ENCODE measurements at regions not wholly inside any gene's neighbourhood (a gene's known extent, or its start where the extent isn't known, plus 50 kb on each side); places are given as distances from the start of the nearest gene placed in this dataset.
"Not testable (repeated sequence)": the region's sequence is repeated elsewhere in the genome, so short reads cannot be mapped to it uniquely, and the experiment has no call there.

DNA sequence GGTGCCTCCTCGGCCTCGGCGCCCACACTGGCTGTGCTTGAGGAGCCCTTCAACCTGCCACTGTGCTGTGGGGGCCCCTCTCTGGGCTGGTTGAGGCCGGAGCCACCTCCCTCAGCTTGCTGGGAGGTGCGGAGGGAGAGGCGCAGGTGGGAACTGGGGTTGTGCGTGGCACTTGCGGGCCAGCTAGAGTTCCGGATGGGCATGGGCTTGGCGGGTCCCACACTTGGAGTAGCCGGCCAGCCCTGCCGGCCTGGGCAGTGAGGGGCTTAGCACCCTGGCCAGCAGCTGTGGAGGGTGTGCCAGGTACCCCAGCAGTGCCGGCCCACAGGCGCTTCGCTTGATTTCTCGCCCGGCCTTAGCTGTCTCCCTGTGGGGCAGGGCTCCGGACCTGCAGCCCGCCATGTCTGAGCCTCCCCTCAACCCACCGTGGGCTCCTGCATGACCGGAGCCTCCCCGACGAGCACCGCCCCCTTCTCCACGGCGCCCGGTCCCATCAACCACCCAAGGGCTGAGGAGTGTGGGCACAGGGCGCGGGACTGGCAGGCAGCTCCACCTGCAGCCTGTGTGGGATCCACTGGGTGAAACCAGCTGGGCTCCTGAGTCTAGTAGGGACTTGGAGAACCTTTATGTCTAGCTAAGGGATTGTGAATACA is 723.8 kb downstream of the DIAPH3 start:
- DNase-seq = no peak

DNA sequence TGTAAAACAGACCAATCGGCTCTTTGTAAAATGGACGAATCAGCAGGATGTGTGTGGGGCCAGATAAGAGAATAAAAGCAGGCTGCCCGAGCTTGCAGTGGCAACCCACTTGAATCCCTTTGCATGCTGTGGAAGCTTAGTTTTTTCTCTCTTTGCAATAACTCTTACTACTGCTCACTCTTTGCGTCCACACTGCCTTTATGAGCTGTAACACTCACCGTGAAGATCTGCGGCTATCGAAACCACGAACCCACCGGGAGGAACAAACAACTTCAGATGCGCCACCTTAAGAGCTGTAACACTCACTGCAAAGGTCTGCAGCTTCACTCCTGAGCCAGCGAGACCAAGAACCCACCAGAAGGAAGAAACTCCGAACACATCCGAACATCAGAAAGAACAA is 722.7 kb downstream of the DIAPH3 start:
- not testable (repeated sequence) for DNase-seq

DNA sequence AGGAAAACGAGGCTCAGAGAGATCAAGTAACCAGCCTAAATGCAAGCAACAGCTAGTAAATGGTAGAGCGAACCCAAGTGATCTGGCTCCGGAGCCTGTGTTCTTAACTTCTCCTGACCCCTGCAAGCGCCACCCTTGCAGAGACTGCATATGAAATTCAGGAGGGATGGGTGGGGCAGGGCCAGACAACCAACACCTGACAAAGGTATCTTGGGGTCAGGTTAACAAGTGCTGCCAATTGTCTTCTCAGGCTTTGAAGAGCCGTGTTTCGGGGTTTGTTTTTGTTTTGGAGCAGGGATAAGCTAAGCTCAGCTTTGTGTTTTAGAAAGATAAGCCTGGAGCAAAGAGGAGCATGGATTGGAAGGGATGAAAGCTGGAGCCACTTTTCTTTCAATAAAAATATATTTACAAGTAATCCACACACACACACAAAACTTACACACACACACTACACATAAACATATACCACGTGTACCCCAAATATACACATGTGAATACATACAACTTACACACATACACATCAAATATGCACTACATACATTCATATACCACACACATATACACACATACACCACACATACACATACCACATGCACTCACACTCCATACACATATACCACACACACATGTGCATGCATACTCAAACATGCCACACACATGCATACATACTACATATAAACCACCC is 722.0 kb downstream of the DIAPH3 start:
- no peak for DNase-seq

DNA sequence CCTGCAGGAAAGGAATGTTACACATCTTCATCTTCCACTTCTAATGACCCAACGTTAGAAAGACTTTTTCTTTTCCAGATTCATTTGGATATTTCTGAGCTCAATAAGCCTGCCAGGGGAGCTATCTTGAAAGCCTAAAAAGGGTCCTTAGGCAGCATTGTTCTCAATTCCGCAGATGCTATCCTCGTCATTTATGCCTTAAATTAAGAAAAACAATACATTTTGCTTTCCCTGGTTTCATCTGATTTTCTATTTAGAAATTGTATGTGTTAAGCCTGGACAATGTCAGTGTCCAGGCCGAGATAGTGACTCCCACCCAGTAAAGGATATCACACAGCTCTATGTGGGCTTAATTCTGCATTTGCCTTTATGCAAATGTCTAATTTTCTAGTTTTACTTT is 721.3 kb downstream of the DIAPH3 start:
- no peak for DNase-seq

DNA sequence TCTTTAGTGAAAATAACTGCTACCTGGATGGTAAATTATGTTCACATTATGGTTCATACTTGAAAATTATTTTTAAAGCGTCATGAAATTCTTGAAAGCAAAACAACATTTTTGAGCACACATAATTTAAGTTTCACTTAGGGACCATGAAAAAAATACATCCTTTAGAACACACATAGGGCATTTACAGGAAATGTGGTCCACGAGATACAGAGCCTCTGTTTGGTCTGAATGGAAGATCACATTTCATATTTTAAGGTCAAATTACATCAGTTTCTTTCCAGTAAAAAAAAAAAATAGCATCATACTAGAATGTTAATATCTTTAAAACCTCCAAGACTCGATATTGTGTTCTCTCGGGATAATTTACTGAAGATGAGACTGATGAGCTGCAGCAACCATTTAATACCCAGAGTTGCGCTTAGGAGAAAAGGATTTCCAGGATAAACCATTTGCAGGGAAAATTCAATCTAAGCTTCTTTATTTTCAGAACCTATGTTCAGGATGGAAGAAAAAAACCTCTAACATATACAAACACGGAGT is 720.7 kb downstream of the DIAPH3 start:
- DNase-seq = no peak

DNA sequence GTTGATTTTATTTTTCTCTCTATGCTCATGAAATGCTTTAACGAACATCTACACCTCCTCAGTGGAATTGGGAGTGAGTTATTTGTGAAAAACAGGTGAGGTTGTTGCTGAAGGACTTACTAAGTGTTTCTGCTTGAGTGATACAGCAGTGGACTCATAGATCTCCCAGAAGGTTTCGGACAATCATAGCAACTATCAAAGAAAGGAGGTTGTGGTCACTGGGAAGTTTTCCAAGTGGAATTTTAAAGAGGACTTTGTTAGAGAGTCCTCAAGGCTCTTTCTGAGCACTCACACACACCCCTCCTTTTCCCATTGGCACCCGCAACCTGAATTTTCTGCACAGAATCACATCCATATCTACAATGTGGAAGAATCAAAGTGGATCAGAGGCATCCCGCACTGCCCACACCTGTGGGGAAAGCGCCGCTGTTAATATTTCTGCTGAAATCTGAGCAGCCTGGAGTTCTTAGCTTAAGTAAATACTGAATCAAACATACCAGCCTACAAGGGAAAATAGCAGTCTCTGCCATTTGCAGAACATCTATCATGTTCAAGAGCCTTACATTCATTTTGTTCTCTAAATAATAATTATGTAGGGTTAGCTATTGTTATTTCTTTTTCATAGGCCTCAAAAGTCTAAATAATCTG is 719.4 kb downstream of the DIAPH3 start:
- DNase-seq = no peak

DNA sequence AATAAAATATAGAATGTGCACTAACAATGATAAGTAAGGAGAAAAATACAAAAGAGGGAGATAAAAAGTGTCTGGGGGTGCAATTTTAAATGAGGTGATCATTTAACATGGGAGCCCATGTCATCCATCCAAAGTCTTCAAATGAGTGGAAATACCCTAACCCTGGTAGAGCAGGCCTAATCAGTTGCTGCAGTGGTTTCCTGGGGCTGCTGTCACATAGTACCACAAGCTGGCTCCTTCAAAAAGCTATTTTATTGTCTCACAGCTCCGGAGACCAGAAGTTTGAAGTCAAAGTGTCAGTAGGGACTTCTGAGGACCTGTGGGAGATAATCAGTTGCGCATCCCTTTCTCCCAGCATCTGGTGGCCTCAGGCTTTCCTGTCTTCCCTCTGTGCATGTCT is 717.9 kb downstream of the DIAPH3 start:
- no peak for DNase-seq

DNA sequence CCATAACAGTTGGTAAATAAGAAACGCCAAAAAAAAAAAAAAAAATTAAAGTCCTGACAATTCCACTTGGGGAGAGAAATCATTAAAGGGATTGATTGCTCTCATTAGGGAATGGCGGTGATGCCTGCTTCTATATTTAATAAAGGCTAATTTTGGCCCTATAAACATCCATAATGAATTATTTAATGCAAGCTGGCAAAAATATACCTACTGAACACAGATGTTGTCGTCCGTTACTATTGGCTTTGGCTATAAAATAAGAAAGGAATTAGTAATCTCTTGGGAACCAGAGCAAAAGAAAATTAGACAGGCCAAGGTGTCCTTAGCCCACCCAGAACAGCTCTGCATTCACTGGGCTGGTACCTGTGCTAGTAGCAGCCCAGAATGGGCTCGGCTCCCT is 717.3 kb downstream of the DIAPH3 start:
- no peak for DNase-seq

DNA sequence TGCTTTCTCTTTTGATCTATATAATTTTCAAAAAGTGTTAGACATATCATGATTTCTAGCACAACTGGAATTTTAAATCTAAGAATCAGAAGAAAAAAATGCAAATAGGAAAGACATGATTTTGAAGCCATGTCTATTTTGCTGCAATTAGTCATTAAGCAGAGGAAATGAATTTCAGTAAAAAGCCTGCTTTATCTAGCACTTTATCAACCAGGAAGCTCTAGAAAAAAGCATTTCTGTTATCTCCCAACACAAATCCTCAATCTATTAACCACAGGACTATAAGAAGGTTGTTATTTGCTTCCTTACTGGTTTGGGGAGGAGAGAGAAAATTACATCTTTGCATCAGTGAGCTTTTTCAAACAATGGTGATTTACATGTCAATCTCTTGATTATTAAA is 716.7 kb downstream of the DIAPH3 start:
- DNase-seq = no peak

DNA sequence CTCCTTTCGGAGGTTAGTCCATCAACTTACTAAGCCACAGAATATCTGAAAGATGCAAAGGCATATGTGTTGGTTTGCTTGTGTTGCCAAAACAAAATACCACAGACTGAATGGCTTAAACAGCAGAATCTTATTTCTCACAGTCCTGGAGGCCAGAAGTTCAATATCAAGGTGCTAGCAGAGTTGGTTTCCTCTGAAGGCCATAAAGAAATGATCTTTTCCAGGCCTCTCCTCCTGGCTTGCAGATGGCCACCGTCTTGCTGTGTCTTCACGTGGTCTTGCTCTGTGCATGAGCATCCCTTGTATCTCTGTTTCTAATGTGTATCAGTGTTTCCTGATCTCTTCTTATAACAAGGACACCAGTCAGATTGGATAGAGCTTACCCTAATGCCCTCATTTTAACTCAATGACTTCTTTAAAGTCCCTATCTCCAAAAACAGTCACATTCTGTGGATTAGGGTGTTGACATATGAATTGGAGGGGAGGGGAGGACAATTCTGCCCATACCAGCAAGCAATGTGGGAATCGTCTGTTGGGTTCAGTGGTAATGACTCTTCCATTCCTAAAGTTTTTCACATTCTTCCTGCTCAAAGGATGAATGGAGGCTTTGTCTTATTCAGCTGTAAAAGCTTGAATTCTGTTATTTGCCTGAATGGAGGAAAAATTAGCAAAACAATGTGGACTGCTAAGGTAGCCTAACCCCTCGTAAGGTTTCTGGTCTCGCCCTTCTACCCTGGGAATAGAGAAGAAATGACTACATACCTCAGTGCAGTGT is 715.7 kb downstream of the DIAPH3 start:
- no peak for DNase-seq

DNA sequence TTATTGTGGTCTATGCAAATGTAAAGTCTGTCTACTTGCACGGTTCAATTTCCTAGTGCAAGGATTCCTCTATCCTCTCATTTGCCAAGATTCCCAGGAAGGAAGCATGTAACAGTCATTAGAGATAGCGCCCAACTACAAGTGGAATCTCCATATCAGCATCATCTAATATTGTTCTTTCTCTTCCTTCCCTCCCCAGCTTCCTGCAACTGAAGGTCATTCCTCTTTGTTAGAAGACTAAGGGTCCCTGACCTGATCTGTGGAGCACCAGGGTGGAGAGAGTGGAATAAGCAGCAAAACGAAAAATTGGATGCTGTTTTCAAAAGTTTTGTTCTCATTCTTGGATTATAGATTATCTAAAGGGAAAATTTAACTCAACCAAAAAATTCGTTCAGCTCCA is 714.0 kb downstream of the DIAPH3 start:
- no peak for DNase-seq

DNA sequence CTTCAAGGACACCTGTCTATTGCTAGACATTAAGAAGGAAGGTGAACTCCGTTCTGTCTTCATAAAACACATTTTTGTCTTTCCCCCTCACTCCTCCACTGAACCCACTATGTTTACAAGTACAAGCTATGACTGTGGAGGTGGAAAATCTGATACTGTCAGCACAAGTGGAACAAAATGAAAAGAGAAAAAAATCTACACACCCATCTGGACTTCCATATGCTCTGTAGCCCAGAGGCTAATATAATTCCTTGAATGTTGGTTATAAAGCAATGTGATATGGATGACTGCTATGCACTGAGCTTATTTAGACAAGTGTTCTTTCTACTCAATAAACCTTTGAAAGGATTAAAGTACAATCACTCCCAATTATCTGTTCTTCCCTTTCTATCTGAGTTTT is 713.5 kb downstream of the DIAPH3 start:
- DNase-seq = no peak

DNA sequence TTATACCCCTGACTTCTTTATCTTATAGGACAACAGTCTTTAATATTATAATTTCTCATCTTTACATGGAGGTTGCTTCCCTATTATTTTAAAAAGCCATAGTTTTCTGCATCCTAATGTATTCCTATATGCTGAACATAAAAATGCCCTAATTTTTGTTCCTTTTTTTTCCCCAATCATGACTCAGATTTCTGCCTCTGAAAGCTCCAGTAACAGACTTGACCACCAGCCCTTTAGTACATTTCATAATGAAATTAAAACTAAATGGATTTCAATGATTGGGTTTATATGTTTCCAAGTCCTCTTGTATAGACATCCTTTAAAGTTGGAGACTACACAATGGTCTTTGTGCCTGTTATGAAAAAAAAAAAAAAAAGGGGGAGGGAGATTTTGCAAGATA is 712.5 kb downstream of the DIAPH3 start:
- no peak for DNase-seq

DNA sequence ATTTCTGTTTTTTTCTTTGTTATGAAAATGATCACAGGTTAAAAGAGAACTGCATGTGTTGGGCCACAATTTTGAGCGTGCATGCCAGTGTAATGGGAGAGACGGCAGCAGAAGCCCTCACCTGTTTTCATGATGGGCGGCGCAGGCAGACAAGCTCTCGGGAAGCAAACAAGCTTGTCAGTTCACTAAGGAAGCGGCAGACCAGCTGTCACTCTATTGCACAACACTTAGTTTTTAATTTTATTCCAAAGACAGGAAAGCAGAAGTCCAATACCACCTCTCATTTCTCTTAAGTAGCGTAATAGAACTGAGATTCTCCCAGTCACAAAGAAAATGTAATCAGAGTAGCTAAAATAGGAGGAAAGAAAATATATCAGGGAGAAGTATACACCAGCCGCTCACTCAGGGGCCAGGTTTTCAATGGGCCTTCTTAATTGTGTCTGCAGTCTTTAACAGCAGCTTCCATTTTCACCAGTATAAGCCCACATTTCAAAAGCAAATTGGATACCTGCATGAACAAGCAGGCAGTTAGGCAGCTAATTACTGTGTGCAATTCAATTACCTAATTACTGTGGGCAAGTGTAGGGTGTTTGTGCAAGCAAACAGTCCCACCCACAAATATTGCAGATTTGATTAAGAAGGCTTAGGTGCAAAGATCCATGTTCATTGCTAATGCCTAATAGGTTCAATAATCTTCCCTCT is 711.4 kb downstream of the DIAPH3 start:
- DNase-seq = no peak

DNA sequence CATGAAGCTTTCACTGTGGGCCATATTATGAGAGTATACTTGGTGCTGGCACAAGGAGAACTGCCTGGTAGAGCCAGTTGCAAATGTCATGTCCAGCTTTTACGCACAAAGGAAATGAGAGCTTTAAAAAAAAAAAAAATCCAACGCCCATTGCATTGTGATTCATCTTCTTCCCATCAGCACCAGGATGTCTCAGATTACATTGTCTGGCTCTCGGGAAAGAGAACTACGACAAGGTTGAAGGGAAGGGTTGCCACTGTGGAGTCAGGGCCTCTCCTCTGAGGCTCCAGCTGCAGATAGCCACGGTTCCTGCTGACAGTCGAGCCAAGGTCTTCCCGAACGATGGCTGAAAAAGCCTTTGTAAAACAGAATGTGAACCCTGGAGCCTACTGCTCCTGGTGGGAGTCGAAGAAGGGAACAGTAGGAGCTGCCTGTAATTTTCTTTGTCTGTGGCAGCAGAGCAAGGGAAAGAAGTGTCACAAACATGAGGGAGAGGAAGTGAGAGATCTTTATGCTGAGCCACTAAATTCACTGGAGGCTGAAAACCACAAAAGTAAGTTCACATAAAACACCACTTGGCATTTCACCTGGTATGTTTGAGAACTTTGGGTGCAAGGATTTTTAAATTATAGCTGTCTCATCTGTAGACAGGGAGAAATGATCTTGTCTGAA is 704.7 kb downstream of the DIAPH3 start:
- DNase-seq = no peak

DNA sequence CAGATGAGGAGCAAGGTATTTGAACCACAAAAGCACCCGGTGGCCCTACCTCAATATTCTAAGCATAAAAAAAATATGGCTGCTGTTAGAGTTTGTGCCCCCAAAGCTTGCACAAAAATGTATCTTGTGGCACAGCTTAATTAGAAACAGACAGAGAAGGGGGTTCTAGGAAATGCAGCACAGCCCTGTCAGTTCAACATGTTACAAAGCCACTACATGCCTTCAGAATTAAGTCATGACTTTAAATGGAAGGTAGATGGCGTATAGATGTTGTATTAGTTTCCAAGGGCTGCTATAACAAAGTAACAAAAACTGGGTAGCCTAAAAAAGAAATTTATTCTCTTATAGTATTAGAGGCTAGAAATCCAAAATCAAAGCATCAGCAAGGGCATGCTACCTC is 703.8 kb downstream of the DIAPH3 start:
- no peak for DNase-seq

DNA sequence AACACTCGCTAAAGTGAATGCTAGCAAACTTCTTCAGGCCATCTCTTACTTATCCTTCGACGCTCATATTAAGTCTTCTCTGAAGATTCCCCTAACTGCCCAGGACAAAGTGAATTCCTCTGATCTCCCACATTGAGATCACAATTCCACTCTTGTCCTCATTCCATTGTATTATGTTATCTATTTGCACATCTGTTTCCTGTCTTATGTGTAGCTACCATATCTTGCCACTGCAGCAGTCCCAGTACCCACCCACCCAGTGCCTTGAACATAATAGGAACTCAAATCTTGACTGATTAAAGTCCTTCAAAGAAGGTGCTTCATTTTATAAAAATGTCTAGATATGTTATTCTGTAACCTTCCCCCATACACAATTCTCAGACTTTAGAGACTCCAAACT is 702.3 kb downstream of the DIAPH3 start:
- DNase-seq = no peak

DNA sequence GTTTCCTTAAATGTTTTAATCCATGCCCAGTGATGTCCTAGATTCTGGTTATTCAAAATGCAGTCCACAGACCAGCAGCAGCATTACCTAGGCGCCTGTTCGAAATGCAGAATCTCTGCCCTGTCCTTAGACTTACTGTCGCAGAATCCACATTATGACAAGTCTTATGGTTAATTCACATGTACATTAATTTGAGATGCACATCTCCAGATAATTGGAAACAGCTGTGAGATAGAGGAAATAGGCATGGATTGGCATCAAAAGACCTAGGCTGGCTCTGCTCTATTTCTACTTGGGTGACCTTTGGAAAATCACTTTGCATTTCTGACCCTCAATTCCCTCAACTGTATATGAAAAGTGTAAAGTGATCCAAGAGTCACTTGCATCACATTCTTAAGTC is 700.7 kb downstream of the DIAPH3 start:
- no peak for DNase-seq

DNA sequence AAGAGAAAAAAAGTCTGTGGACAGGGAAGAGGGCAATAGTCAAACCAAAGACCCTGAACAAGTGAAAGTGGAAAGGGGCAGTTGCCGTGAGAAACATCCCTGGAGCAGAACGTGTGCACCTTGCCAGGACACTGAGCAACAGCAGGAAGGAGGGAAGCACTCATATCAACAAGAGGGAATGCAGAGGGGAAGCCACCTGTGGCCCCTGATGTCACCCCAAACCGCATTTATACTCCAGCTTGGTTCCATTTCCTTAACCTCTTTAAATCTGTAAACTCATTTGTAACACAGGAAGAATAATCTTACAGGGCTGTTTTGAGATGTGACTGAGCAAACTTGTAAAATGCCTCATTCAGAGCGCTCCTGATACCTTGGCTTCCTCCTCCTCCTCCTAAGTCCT is 698.8 kb downstream of the DIAPH3 start:
- no peak for DNase-seq

DNA sequence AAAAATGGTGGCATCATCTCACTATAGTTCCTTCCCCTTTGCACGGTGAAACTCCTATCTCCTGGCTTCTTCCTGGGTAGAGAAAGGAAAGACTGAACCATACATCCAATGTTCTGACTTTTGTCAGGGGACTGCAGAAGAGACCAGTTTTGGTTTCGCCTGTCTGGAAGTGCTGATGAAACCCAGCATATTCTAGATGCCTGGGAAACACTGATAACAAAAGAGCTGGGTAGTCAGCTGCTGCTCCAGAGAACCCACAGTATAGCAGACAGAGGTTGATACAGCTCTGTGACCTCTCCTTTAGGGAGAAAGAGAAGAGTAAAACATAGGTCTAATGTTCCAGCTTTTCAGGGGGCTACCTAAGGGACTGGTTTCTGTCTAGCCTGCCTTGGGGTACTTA is 695.3 kb downstream of the DIAPH3 start:
- no peak for DNase-seq

DNA sequence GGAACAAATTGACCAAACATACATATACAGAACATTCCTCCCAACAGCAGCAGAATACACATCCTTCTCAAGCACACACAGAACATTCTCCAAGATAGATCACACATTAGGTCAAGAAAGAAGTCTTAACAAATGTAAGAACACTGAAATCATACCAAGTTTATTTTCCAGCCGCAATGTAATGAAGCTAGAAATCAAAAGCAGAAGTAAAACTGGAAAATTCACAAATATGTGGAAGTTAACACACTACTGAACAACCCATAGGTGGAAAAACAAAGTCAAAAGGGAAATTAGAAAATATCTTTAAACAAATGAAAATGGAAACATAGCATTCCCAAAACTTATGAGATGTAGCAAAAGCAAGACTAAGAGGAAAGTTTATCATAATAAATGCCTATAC is 692.6 kb downstream of the DIAPH3 start:
- no peak for DNase-seq

DNA sequence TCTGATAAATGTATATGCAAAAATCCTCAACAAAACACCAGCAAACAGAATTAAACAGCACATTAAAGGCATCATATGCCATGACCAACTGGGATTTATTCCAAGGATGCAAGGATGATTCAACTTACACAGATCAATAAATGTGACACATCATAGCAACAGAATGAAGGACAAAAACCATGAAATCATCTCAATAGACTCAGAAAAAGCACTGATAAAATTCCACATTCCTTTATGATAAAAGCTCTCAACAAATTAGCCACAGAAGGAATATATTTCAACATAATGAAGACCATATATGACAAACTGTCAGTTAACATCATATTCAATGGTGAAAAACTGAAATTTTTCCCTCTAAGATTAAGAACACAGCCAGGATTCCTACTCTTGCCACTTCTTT is 691.6 kb downstream of the DIAPH3 start:
- no peak for DNase-seq
